ENCODE measurements at regions not wholly inside any gene's neighbourhood (a gene's known extent, or its start where the extent isn't known, plus 50 kb on each side); places are given as distances from the start of the nearest gene placed in this dataset.

DNA sequence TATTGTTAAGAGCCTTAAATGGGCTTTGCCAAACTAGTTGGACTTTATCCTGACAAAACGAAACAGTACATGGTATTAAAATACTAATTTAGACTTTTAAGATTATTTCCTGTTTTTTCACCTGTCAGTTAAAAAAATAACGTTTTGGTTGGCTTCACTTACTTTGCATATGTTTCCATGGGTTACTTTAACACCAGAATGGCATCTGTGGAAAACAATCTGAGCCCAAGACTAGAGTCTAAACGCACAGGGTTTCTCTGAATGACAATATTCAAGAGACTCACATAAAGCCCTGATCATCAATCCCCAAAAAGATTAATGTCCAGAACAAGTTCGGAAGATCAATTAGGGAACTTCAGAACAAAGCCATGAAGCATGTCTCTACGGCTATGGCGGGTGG, 888.0 kb downstream of the EPHA4 start:
- CTCF ChIA-PET: no interaction called here

DNA sequence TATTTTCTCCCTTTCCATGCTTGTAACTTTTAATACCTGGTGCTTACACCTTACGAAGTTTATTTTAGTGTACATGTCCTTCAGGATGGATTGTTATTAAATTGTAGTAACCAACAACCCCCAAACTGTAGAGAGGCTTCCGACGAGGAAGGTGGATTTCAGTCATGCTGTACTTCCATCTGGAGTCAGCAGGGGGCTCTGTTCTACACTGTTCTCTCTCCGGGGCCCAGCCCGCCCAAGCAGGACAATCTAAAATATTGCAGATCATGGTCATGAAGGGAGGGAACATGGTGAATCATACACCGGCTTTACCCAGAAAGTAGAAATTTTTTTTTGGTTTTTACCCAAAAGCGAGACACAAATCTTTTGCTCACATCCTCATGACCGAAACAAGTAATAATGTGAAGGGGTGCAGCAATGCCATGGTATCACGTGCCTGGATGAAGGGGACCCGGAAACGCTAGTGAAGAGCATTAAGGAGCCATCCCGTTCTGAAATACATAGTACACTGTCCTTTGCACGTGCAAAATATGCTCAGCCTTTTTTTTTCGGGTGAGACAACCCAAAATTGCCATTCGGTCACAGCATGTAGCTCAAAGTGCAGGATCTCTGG, 884.8 kb downstream of the EPHA4 start:
- ChIA-PET CTCF (interaction anchor here (0.6 to 0.9 kb wide), 2 partner anchors 10 to 886 kb away, joined by 3 to 4 read pairs; no protein-coding TSS in a partner anchor), POLR2A (no interaction called here)

More for the DNA sequence above, 888.0 kb downstream of the EPHA4 start:
- POLR2A ChIA-PET: no interaction called here

DNA sequence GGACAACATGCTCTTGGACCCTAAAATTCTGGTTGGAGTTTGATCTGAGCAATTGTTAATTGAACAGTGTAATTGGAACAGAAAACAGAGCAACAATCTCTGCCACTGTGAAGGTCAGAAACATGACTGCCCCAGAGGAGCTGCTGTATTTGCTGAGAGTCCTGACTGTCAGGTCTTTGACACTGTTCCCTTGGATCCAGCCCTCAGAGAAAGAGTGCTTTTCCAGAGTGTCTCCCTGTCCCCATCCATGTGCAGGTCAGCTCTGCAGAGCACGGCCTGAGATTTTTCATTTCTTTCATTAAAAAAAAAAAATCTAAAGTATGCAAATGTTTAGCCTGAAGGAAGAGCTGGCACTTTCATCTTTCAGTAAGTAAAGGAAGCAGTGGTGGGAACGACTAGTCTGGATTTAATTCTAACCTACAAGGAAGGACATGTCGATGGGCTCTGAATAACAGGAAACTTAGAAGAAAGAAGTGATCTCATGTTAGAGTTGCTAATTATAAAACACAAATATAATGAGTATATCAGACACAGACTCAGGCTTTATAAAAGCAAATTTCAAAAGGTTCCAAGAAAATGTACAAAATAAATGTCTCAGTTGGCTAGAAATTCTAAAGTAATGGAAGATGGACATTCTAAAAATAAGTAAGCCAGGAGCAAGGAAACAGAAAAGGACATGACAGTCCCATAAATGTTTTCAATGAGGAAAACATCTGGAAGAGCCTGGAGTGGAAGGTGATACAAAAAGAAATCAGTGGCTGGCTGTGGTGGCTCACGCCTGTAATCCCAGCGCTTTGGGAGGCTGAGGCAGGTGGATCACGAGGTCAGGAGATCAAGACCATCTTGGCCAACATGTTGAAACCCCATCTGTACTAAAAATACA, 876.5 kb downstream of the EPHA4 start:
- CTCF ChIA-PET: no interaction called here
- POLR2A ChIA-PET: no interaction called here

DNA sequence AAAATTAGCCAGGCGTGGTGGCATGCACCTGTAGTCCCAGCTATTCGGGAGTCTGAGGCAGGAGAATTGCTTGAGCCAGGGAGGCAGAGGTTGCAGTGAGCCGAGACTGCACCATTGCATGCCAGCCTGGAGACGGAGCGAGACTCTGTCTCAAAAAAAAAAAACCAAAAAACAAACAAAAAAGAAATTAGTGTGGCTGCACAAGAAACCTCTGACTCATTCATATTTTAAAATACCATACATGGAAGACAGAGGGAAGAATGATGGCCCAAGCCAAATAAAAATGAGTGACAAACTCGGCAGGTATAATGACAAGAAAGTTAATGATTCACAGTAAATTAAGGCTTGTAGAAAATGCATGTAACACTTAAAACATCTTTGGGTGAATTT, 875.8 kb downstream of the EPHA4 start:
- POLR2A ChIA-PET: no interaction called here
- CTCF ChIA-PET: no interaction called here

DNA sequence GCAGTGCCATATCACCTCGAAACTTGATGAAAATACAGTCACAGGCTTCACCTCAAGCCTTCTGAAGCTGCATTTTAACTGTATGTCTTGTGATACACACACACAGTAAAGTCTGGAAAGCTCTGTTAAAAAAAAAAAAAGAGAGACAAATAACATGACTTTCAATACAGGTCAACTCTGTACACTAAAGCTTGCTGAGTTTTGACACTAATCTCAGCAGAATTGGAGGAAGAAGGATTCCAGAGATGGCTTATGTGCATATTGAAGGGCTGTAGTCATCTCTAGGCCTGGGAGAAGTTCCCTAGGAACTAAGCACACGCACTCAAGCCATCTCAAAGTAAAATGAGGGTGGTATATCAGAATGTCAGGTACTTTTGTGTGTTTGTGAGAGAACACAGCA, 875.1 kb downstream of the EPHA4 start:
- CTCF ChIA-PET: interaction anchor here (1.1 kb wide), 1 partner anchor 9 kb away, joined by 3 read pairs; no protein-coding TSS in a partner anchor
- POLR2A ChIA-PET: interaction anchor here (0.6 kb wide), 1 partner anchor 938 kb away, joined by 9 read pairs; no protein-coding TSS in a partner anchor

DNA sequence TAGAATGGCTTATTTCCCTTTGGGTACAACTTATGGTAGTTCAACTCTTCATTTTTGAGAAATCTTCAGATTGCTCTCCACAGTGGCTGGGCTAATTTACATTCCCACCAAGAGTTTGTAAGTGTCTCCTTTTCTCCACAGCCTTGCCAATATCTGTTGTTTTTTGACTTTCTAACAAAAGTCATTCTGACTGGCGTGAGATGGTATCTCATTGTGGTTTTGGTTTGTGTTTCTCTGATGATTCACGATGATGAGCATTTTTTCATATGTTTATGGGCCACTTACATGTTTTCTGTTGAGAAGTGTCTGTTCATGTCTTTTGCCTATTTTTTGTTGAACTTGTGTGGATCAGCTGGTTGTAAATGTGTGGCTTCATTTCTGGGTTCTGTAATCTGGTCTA, 871.0 kb downstream of the EPHA4 start:
- ChIA-PET CTCF (no interaction called here), POLR2A (no interaction called here)

DNA sequence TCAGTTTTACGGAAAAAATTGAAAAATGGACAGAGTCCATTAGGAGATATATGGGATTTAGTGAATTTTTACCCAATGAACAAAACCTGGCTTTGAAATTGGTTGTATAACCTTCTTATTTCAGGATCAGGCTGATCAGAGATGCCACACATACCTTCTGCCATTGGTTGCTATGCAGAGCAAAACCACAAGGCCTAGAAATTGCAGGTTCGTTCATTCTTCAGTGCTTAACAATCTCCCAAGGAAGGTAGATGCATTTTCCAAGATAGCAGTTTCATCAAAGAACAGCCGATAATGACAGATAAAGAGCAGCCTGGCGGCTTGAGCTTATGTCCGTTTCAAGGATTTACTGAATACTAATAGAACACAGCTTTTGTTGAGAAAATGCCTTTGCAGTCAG, 868.8 kb downstream of the EPHA4 start:
- POLR2A ChIA-PET: no interaction called here
- CTCF ChIA-PET: no interaction called here

DNA sequence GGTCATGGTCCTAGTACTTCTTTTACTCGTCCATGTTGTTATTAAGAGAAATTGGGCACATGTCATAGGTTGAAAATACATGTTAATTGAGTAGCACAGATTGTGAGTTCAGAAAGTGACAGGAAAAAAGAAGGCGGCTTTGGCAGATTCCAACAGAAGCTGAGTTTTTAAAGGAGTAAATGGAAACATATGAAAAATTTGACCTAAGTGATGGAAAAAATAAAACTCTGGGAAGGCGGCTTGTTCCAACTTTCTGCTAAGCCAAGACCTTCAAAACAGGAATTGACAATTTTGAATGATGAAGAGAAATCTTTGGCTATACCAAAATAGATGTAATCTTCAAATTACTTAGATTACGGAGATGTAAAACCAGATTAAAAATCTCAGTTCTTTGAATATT, 868.0 kb downstream of the EPHA4 start:
- CTCF ChIA-PET: interaction anchor here (1.2 kb wide), 1 partner anchor 231 kb away, joined by 4 read pairs; no protein-coding TSS in a partner anchor
- POLR2A ChIA-PET: no interaction called here

DNA sequence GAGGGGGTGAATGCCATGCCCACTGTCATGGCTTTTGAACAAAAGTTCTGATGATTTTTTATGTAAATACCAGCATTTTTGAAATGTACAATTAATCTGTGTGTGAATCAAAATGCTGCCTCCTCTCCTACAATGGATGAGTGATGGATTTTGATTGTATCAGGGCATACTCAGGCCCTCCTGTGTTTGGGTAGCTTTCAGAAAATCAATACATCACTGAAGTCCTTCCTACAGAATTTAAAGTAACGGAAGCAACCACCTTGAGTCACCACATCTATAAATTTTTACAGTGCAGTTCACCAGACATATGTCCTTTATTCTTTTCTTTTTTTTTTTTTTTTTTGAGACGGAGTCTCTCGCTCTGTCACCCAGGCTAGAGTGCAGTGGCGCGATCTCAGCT, 867.3 kb downstream of the EPHA4 start:
- CTCF ChIA-PET: interaction anchor here (1.2 kb wide), 1 partner anchor 230 kb away, joined by 4 read pairs; no protein-coding TSS in a partner anchor
- POLR2A ChIA-PET: no interaction called here

DNA sequence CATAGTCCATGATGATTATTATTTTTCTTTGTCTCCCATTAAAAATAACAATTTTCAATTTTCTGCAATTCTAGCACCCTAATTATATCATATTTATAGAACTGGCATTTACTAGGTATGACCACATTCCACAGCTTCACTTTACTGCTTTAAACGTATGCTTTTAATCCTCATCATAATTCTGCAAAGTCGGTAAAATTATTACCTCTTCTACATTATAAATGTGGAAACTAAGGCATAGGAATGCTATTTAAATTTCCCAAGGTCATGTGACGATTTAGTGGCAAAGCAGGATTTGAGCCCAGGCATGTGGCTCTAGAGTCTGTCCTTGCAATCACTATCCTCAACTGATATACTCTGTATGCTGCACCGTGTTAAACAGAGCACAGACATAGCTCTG, 866.4 kb downstream of the EPHA4 start:
- POLR2A ChIA-PET: no interaction called here
- CTCF ChIA-PET: no interaction called here

DNA sequence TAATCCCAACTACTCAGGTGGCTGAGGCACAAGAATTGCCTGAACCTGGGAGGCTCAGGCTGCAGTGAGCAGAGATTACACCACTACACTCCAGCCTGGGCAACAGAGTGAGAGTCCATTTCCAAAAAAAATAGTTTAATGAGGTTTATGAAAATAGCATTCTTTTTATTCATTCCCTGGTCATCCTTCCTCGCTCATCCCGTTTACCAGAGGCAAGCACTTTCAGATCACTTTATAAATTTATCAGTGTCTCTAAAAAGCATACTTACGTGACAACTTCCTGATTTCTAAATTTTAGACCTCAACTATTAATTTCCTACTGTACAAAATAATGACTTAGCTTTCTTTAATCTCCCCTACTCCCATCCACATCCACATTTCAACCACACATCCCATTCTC, 864.8 kb downstream of the EPHA4 start:
- CTCF ChIA-PET: no interaction called here
- POLR2A ChIA-PET: no interaction called here

DNA sequence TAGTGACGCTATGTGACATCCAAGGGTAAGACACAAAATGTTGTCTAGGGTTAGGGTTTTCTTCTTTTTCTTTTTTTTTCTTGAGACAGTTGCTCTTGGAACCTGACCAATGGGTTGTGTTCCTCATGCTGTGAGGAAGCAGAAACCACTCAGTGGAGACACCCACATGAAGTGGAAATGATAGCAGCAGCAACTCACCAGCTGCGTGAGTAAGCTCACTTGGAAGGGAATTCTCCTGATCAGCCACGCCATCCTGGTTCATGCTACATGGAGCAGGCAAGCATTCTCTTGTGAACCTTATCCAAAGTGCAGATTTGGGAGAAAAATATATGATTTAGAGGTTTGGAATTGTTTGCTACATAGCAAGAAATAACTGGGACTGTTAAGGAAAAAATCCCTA, 863.7 kb downstream of the EPHA4 start:
- CTCF ChIA-PET: no interaction called here
- POLR2A ChIA-PET: no interaction called here

DNA sequence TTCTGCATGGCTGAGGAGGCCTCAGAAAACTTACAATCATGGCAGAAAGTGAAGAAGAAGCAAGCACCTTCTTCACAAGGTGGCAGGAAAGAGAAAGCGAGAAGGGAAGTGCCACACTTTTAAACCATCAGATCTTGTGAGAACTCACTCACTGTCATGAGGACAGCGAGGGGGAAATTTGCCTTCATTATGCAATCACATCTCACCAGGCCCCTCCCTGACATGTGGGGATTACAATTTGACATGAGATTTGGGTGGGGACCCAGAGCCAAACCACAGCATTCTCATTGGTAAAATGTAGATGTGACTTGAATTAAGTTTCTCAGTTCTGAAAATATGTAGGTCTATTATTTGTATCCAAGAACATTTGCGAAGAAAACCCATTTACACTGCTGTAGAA, 854.8 kb downstream of the EPHA4 start:
- POLR2A ChIA-PET: no interaction called here
- CTCF ChIA-PET: no interaction called here

DNA sequence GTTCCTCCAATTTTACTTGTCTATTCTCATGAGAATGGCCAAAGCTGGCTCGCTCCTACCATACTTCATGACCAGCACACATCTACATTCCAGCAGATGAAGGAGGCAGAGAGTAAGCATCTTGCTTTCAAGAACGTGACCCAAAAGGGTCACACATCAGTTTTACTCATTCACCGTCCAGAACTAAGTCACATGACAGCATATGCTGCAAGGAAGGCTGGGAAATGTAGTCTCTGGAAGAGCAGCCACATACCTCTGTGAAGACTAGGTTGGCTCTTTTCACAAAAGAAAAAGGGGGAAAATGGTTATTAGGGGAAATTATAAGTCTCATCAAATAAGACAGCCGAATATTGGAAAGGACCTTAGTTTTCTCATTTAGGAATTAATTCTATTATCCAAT, 835.3 kb downstream of the EPHA4 start:
- ChIA-PET POLR2A (no interaction called here), CTCF (no interaction called here)

DNA sequence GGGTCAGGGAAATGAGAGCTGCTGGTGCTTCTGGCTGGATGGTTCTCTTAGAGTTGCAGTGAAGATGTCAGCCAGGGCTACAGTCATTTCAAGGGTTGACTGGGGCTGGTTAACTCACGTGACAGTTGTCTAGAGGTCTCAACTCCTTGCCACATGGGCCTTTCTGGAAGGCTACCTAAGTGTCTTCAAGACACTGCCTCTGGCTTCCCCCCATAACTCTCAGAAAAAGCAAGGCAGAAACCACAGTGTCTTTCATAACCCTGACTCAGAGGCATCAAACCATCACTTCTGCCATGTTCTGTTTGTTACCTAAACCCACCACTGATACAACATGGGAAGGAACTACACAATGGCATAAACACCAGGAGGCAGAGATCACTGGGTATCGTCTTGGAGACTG, 828.9 kb downstream of the EPHA4 start:
- ChIA-PET POLR2A (no interaction called here), CTCF (no interaction called here)

DNA sequence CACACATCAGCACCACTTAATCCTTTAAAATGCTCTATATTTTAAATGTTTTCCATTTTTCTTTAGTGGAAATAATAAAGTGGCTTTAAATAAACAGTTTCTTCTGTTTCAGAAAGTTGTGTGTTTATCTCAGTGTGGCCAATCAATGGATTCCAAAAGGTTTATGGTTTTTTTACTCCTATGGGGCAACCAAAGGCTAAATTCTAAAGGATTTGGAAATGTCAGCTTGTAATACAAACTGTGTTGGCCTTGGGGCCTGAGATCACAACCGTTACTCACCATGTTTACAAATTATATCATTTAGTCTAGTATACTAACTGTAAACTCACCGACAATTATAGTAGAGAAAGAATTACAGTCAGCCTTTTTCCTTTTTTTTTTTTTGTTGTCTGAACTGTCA, 827.2 kb downstream of the EPHA4 start:
- CTCF ChIA-PET: interaction anchor here (0.6 to 0.7 kb wide), 2 partner anchors 13 to 48 kb away, joined by 3 to 4 read pairs; no protein-coding TSS in a partner anchor

DNA sequence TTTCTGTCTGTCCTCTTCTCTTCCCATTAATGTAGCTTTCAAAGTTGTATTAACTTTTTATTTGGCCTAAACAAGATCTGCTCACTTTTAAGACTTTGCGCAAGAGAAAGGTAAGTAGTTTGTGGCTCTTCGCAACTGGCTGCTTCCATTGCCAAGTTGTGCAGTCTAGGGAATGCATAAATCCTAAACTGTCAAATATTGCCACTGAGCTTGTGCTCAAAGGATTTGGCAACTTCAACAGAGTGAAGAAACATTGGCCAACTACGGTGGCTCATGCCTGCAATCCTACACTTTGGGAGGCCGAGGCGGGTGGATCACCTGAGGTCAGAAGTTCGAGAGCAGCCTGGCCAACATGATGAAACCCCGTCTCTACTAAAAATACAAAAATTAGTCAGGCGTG, 826.4 kb downstream of the EPHA4 start:
- ChIA-PET CTCF (interaction anchor here (0.6 kb wide), 1 partner anchor 47 kb away, joined by 3 read pairs; no protein-coding TSS in a partner anchor), POLR2A (no interaction called here)

More for the DNA sequence above, 827.2 kb downstream of the EPHA4 start:
- POLR2A ChIA-PET: no interaction called here

DNA sequence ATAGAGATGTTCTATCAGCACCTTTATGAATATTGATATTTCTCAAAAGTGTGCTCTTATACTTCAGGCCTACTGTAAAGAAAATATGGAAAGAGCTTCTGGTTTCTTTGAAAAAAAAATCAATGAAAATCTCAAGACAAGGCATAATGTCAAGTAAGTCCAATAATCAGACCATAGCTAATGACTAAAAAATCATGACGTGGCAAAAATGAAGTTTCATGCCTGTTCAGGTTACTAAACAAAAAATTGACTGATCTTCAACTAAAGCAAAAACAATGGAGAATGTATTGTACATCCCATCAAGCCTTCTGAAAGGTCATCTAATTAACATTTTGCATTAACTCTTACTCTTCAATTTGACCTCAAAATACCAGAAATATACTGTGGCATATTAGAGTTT, 824.4 kb downstream of the EPHA4 start:
- ChIA-PET POLR2A (no interaction called here), CTCF (no interaction called here)

DNA sequence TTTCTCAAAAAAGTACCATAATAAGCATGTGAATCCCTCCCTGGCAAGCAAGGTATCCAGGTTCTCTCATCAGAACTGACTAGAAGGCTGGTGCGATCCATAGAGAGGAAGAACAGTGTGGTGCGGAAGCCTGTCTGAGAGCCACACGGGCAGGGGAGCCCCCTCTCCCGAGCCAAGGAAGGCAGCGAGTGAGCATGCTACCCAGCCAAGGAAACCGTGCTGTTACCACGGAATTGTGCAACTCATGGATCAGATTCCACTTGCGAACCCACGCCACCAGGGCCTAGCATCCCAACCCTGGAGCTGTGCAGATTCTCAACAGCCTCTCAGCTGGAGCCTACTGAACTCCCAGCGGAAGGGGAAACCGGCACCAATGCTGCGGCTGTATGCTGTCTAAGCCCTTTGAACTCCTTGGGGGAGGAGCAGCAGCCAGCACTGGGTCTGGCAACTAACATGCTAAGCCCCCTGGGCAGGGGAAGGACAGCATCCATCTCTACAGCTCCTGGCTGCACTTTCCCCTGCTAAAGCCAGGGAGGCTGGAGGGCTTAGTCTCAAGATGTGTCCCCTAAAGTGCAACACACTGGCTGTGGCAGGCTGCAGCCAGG, 823.1 kb downstream of the EPHA4 start:
- CTCF ChIA-PET: no interaction called here

DNA sequence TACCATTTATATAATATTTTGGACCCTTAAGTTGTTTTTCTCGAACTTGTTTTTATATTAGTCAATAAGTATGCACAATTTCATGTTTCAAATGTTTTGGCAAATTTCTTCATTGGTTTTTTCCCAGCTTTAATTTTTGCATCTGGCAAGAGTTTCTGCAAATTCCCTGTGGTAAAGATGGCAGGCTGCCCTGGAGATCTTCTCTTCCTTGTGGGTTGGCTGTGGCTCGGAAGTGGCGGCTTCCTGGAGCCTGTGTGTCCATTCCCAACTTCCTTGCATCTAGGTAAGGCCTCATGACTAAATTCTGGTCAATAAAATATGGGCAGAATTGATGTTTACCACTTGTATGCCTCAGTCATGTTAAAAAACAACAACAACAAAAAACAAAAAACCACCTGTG, 818.6 kb downstream of the EPHA4 start:
- ChIA-PET POLR2A (no interaction called here), CTCF (interaction anchor here (0.7 kb wide), 1 partner anchor 166 kb away, joined by 4 read pairs; no protein-coding TSS in a partner anchor)

More for the DNA sequence above, 823.1 kb downstream of the EPHA4 start:
- POLR2A ChIA-PET: no interaction called here

DNA sequence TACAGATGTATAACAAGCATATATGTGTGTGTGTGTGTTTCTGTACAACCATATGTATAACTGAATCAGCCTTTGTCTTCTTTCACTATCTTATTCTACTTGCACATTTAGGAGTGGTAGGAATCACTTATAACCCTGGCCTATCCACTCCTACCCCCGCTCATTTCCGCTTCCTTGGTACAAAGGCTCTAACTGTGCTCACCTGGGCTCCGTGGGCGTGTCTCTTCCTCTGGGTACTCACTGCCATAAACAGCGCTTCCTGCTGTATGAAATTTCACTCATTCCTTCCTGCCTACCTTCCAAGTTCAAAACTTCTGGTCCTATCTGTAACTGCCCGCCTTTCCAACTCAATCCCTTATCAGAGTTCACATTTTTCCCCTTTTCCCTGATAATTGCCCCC, 815.5 kb downstream of the EPHA4 start:
- ChIA-PET CTCF (no interaction called here), POLR2A (no interaction called here)
